Liver (tissue), 2 donors: ENCODE measurements at regions not wholly inside any gene's neighbourhood (a gene's known extent, or its start where the extent isn't known, plus 50 kb on each side); places are given as distances from the start of the nearest gene placed in this dataset.

Experiments
- CTCF ChIP-seq: fragments of 150-350 bp; IDR thresholded peaks from 2 replicates; pipeline ENCODE4 v1.5.1; 2017; ENCODE audit warnings: improper control_type of control experiment, low read depth, low read length; ENCODE audit not compliant: missing input control
- YY1 ChIP-seq: IDR thresholded peaks from 2 replicates; pipeline ENCODE4 v1.6.1; 2016; ENCODE audit warnings: antibody characterized with exemption, mild to moderate bottlenecking
- donor health status: healthy.

DNA sequence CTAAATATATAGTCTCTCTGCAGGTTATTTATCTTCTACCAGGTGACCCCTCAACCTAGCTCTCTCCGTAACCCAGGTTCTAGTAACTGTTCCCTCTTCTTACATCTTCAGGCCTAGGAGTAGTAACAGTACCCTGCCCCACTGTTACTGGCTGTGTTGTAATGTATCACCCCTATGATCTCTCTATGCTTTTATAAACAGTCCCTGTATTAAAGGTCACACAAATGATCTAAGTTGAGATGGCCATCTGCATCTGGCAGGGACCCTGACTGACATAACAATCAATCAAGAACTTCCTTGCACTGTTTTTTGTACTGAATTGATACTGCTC lies 219.7 kb upstream of the STK17B start:
- no peak for TF ChIP-seq CTCF
- TF ChIP-seq YY1: no peak
